GM18867 (cell line): ENCODE measurements at regions not wholly inside any gene's neighbourhood (a gene's known extent, or its start where the extent isn't known, plus 50 kb on each side); places are given as distances from the start of the nearest gene placed in this dataset.

Experiments used
- ATAC-seq: cut with Tn5 transposase; IDR thresholded peaks from one replicate; pipeline ENCODE4 v1.9.1; 2021; ENCODE audit warnings: mild to moderate bottlenecking, moderate library complexity; ENCODE audit not compliant: unreplicated experiment

GRCh38 chr14:58941629-58942028 is 246.8 kb upstream of the DAAM1 start:
- no peak for ATAC-seq

GRCh38 chr14:58942516-58942915 is 246.0 kb upstream of the DAAM1 start:
- no peak for ATAC-seq

- ATAC-seq, result no peak
Observed at GRCh38 chr14:58944343-58944967, 244.0 kb upstream of the DAAM1 start.

- ATAC-seq, result no peak
Observed at GRCh38 chr14:58944968-58945356, 243.5 kb upstream of the DAAM1 start.

- no peak for ATAC-seq
Observed at GRCh38 chr14:58946431-58946830, 242.0 kb upstream of the DAAM1 start.

- no peak for ATAC-seq
Observed at GRCh38 chr14:58947156-58947555, 241.3 kb upstream of the DAAM1 start.

- ATAC-seq, result no peak
Observed at GRCh38 chr14:58947814-58948445, 240.5 kb upstream of the DAAM1 start.

- ATAC-seq, result no peak
Observed at GRCh38 chr14:58950555-58950954, 237.9 kb upstream of the DAAM1 start.

- no peak for ATAC-seq
Observed at GRCh38 chr14:58951143-58951542, 237.3 kb upstream of the DAAM1 start.

- peak; percentile 63 for ATAC-seq
Observed at GRCh38 chr14:58954052-58954451, 234.4 kb upstream of the DAAM1 start.

GRCh38 chr14:58954901-58955861 is 233.3 kb upstream of the DAAM1 start:
- no peak for ATAC-seq

- ATAC-seq, result no peak
Observed at GRCh38 chr14:58961045-58961731, 227.3 kb upstream of the DAAM1 start.

GRCh38 chr14:58963873-58964597 is 224.4 kb upstream of the DAAM1 start:
- no peak for ATAC-seq

- ATAC-seq, result no peak
Observed at GRCh38 chr14:58964598-58964928, 223.9 kb upstream of the DAAM1 start.

GRCh38 chr14:58965601-58966000 is 222.9 kb upstream of the DAAM1 start:
- ATAC-seq, result no peak

GRCh38 chr14:58966997-58967396 is 221.5 kb upstream of the DAAM1 start:
- ATAC-seq, result no peak

GRCh38 chr14:58969951-58970751 is 218.3 kb upstream of the DAAM1 start:
- ATAC-seq, result no peak

- no peak for ATAC-seq
Observed at GRCh38 chr14:58972233-58973017, 216.0 kb upstream of the DAAM1 start.

GRCh38 chr14:58977366-58977765 is 211.1 kb upstream of the DAAM1 start:
- ATAC-seq, result no peak
